Kidney (tissue), 13 donors: ENCODE measurements at regions not wholly inside any gene's neighbourhood (a gene's known extent, or its start where the extent isn't known, plus 50 kb on each side); places are given as distances from the start of the nearest gene placed in this dataset.
A peak's percentile ranks its signal among the peaks of the same experiment; 100 is the strongest.

Experiments used
- DNase-seq, 5 donors: peaks; one replicate each; pipeline ENCODE4 v3.0.0-alpha.2; 2013 to 2020
- FAIRE-seq: peaks from 2 replicates; lab custom pipeline; 2012; peaks lifted over from hg19 to GRCh38; lab: Jason Lieb, UNC
- H3K27ac ChIP-seq, 2 donors: one replicate each; pipeline ENCODE4 v1.7.0; 2013; ENCODE audit warnings: low read depth in 2 of 2, low read length in 2 of 2, inconsistent platforms in 1 of 2
- H3K27me3 ChIP-seq: one replicate; pipeline ENCODE4 v1.7.1; 2013; ENCODE audit warnings: low read length, inconsistent platforms; ENCODE audit not compliant: control insufficient read depth, insufficient read depth
- H3K36me3 ChIP-seq, 3 donors: one replicate each; pipeline versions ENCODE4 v1.7.0 to v1.7.1; 2013; ENCODE audit warnings: low read length in 3 of 3, control low read depth in 1 of 3, inconsistent platforms in 1 of 3; ENCODE audit not compliant: insufficient read depth in 3 of 3, control insufficient read depth in 2 of 3
- H3K4me1 ChIP-seq, 3 donors: one replicate each; pipeline versions ENCODE4 v1.7.0 to v1.7.1; 2013; ENCODE audit warnings: low read length in 3 of 3, inconsistent platforms in 1 of 3, low read depth in 1 of 3; ENCODE audit not compliant: control insufficient read depth in 2 of 3, insufficient read depth in 2 of 3
- H3K4me3 ChIP-seq, 3 donors: one replicate each; pipeline versions ENCODE4 v1.7.0 to v1.8.1; 2013; ENCODE audit warnings: low read length in 3 of 3, control low read depth in 1 of 3, inconsistent platforms in 1 of 3
- H3K9ac ChIP-seq, 3 donors: one replicate each; pipeline versions ENCODE4 v1.7.0 to v1.7.1; 2013; ENCODE audit warnings: low read length in 3 of 3, control low read depth in 1 of 3, inconsistent platforms in 1 of 3
- H3K9me3 ChIP-seq, 3 donors: one replicate each; pipeline versions ENCODE4 v1.7.0 to v1.7.1; 2013; ENCODE audit warnings: low read length in 3 of 3, control low read depth in 1 of 3, inconsistent platforms in 1 of 3; ENCODE audit not compliant: control insufficient read depth in 2 of 3, insufficient read depth in 1 of 3
- intact Hi-C: fragments of 100-400 bp; cut with DNase I; formaldehyde crosslinking; loops from one replicate; pipeline ENCODE4 v1.11.1; 2022
- TF ChIP-seq, protein P1 (sequence below): IDR thresholded peaks from 3 replicates; pipeline ENCODE4 v1.5.1; 2012; ENCODE audit warnings: mild to moderate bottlenecking, moderate library complexity, borderline replicate concordance; ENCODE audit not compliant: insufficient read depth; ENCODE audit errors: extremely low read depth
- donor health status: control.
- donor health status: control.
- donor health status: control.
- donor health status: control.
- donor health status: control.
- donor health status: DM: yes; HTN: yes; CAD: no.
- donor health status: Normal renal cell carcinoma (clear cell type).

DNA sequence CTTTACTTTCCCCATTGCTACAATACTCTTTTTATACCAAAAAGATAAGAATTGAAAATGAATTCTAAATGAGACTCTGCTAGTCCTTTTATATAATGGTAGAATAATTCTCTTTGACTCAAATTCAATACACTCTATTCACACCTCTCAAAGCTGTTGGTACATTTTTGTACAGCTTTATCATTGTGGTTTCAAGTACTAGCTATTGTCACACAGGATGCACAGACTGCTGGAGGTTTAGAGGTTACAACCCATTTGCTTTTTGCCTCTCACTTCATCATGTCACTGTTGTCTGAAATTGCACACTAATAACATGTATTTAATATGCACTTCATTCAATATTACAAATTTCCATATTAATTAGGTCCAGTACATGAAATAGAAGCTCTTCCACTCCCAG, 442.2 kb upstream of the ARID1B start:
- Histone ChIP-seq H3K36me3 (no peaks in the 10 kb centered on the region), H3K4me1 (no peaks in the 10 kb centered on the region), H3K9me3 (peaks cover 0 to 8% (median 0%) of the 10 kb centered on the region in 3 donors), H3K27me3 (no peaks in the 10 kb centered on the region), H3K4me3 (no peak overlapping the region), H3K27ac (no peak overlapping the region), H3K9ac (no peak overlapping the region)
- TF ChIP-seq, protein P1, sequence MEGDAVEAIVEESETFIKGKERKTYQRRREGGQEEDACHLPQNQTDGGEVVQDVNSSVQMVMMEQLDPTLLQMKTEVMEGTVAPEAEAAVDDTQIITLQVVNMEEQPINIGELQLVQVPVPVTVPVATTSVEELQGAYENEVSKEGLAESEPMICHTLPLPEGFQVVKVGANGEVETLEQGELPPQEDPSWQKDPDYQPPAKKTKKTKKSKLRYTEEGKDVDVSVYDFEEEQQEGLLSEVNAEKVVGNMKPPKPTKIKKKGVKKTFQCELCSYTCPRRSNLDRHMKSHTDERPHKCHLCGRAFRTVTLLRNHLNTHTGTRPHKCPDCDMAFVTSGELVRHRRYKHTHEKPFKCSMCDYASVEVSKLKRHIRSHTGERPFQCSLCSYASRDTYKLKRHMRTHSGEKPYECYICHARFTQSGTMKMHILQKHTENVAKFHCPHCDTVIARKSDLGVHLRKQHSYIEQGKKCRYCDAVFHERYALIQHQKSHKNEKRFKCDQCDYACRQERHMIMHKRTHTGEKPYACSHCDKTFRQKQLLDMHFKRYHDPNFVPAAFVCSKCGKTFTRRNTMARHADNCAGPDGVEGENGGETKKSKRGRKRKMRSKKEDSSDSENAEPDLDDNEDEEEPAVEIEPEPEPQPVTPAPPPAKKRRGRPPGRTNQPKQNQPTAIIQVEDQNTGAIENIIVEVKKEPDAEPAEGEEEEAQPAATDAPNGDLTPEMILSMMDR = no peak
- FAIRE-seq (no peak), DNase-seq (no peak)
- intact Hi-C loops = no loop called here

DNA sequence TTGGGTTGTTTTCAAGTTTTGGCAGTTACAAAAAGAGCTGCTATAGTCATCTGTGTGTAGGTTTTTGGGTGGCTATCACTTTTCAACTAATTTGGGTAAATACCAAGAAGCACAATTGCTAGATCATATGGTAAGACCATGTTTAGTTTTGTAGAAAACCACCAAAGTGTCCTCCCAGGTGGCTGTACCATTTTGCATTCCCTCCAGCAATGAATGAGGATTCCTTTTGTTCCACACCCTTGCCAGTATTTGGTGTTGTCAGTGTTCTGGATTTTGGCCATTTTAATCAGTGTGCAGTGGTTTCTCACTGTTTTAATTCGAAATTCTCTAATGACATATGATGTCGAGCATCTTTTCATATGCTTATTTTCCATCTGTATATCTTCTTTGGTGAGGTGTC, 457.5 kb upstream of the ARID1B start:
- DNase-seq (no peak), FAIRE-seq (no peak)
- intact Hi-C loops = no loop called here
- Histone ChIP-seq H3K4me1 (no peaks in the 10 kb centered on the region), H3K36me3 (no peaks in the 10 kb centered on the region), H3K9me3 (no peaks in the 10 kb centered on the region), H3K27me3 (no peaks in the 10 kb centered on the region), H3K4me3 (no peak overlapping the region), H3K9ac (no peak overlapping the region), H3K27ac (no peak overlapping the region)
- TF ChIP-seq, protein P1 = no peak

DNA sequence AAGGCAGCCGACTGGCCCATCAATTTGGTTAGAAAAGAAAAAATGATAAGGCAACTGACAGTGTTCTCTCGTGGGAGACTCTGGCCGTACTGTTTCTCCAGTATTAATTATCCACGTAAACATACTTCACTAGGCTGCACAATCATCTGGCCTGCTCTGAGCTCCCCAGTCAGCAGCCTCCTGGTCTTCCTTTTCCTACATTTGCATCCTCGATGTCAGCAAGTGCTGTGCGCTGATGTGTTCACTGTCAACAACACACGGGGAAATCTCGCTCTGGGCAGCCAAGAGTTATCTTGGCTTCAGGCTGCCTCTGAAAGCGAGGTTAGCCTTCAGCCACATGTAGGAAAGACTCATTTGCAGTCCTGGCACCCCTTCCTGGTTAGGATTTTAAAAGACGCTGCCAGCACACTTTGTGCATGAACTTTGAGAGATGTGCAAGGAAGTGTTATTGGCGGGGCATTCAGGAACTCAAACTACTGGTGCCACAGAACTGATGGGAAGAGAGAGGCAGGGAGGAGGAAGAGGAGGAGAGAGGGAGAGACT, 460.5 kb upstream of the ARID1B start:
- H3K4me1 ChIP-seq = no peaks in the 10 kb centered on the region
- intact Hi-C loops = no loop called here
- no peak overlapping the region for H3K27ac ChIP-seq
- no peak overlapping the region for H3K9ac ChIP-seq
- H3K9me3 ChIP-seq = no peaks in the 10 kb centered on the region
- no peaks in the 10 kb centered on the region for H3K36me3 ChIP-seq
- H3K4me3 ChIP-seq = no peak overlapping the region
- DNase-seq (peak in 1 of 5 donors; percentile 5), FAIRE-seq (no peak)
- H3K27me3 ChIP-seq = no peaks in the 10 kb centered on the region
- TF ChIP-seq, protein P1 = no peak

DNA sequence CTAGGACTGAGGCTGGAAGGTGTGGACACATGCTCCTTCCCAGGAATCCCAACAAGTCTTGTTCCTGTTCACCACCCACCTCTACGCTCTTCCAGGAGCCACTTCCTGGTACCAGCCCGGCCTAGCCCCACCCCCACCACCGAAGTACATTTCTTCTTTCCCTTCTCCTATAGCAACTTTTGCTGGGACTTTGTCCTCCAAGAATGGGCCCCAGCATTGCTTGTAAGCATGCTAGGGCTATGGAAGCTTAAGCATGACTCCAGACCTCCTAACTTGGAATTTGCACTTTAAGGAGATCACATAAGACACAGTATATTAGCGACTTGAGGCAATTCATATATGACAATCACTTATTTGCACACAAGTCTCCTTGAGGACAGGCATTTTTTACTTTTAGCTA, 462.0 kb upstream of the ARID1B start:
- no peak overlapping the region for H3K4me3 ChIP-seq
- intact Hi-C loops = no loop called here
- no peaks in the 10 kb centered on the region for H3K4me1 ChIP-seq
- H3K27me3 ChIP-seq = no peaks in the 10 kb centered on the region
- H3K27ac ChIP-seq = no peak overlapping the region
- no peaks in the 10 kb centered on the region for H3K9me3 ChIP-seq
- TF ChIP-seq, protein P1 = no peak
- no peaks in the 10 kb centered on the region for H3K36me3 ChIP-seq
- no peak overlapping the region for H3K9ac ChIP-seq
- FAIRE-seq (no peak), DNase-seq (no peak)
